Colonic mucosa (tissue), 4 donors: ENCODE measurements at regions not wholly inside any gene's neighbourhood (a gene's known extent, or its start where the extent isn't known, plus 50 kb on each side); places are given as distances from the start of the nearest gene placed in this dataset.

Source experiments
- DNase-seq: peaks from one replicate; pipeline ENCODE4 v3.0.0-alpha.2; 2020
- H3K27ac ChIP-seq: fragments of 200-600 bp; one replicate; pipeline ENCODE4 v1.8.0; 2021
- H3K27me3 ChIP-seq: fragments of 200-600 bp; one replicate; pipeline ENCODE4 v1.8.0; 2021
- H3K36me3 ChIP-seq: fragments of 200-600 bp; one replicate; pipeline ENCODE4 v1.8.0; 2021
- H3K4me1 ChIP-seq: fragments of 200-600 bp; one replicate; pipeline ENCODE4 v1.8.0; 2021; ENCODE audit warnings: mild to moderate bottlenecking
- H3K4me3 ChIP-seq: fragments of 200-600 bp; one replicate; pipeline ENCODE4 v1.8.0; 2021
- H3K9ac ChIP-seq, 2 donors: one replicate each; pipeline ENCODE4 v1.7.0; 2013; ENCODE audit warnings: control low read depth in 2 of 2, low read depth in 2 of 2, low read length in 2 of 2
- H3K9me3 ChIP-seq: fragments of 200-600 bp; one replicate; pipeline ENCODE4 v1.8.0; 2021
- CTCF ChIP-seq: fragments of 200-600 bp; IDR thresholded peaks from one replicate; pipeline ENCODE4 v1.8.0; 2022; ENCODE audit warnings: antibody characterized with exemption, mild to moderate bottlenecking
- intact Hi-C: fragments of 100-400 bp; cut with DNase I; formaldehyde crosslinking; loops from one replicate; pipeline ENCODE4 v1.14.1; 2022
- donor health status: healthy.
- donor health status: DM: no; HTN: no; CAD: no.
- donor health status: DM: no; HTN: no; CAD: no.

GRCh38 chr6:98678481-98678880, 155.9 kb upstream of the POU3F2 start:
- no peak for TF ChIP-seq CTCF
- intact Hi-C loops: no loop called here

GRCh38 chr6:98686008-98686601, 148.3 kb upstream of the POU3F2 start:
- H3K27ac ChIP-seq: no peak overlapping the region
- no peaks in the 10 kb centered on the region for H3K4me1 ChIP-seq
- no peaks in the 10 kb centered on the region for H3K9me3 ChIP-seq
- TF ChIP-seq CTCF: no peak
- no peak for DNase-seq
- no peak overlapping the region for H3K4me3 ChIP-seq
- H3K27me3 ChIP-seq: no peaks in the 10 kb centered on the region
- H3K9ac ChIP-seq: no peak overlapping the region
- intact Hi-C loops: no loop called here
- H3K36me3 ChIP-seq: no peaks in the 10 kb centered on the region

More at GRCh38 chr6:98678481-98678880, 155.9 kb upstream of the POU3F2 start:
- Histone ChIP-seq H3K4me3 (no peak overlapping the region), H3K27ac (no peak overlapping the region), H3K9ac (no peak overlapping the region), H3K36me3 (no peaks in the 10 kb centered on the region), H3K27me3 (no peaks in the 10 kb centered on the region), H3K4me1 (no peaks in the 10 kb centered on the region), H3K9me3 (no peaks in the 10 kb centered on the region)
- no peak for DNase-seq

- intact Hi-C loops: no loop called here
- TF ChIP-seq CTCF: no peak
- H3K9me3 ChIP-seq: no peaks in the 10 kb centered on the region
- no peak overlapping the region for H3K9ac ChIP-seq
- H3K36me3 ChIP-seq: no peaks in the 10 kb centered on the region
- no peak overlapping the region for H3K27ac ChIP-seq
- H3K27me3 ChIP-seq: no peaks in the 10 kb centered on the region
- H3K4me3 ChIP-seq: no peak overlapping the region
- no peak for DNase-seq
- no peaks in the 10 kb centered on the region for H3K4me1 ChIP-seq
Measured at GRCh38 chr6:98687752-98688151, 146.6 kb upstream of the POU3F2 start.

- Histone ChIP-seq H3K9me3 (no peaks in the 10 kb centered on the region), H3K27ac (no peak overlapping the region), H3K4me3 (no peak overlapping the region), H3K27me3 (no peaks in the 10 kb centered on the region), H3K4me1 (no peaks in the 10 kb centered on the region), H3K36me3 (no peaks in the 10 kb centered on the region), H3K9ac (no peak overlapping the region)
- intact Hi-C loops: no loop called here
- TF ChIP-seq CTCF: no peak
- no peak for DNase-seq
Measured at GRCh38 chr6:98695091-98695801, 139.1 kb upstream of the POU3F2 start.

GRCh38 chr6:98711380-98711779, 123.0 kb upstream of the POU3F2 start:
- Histone ChIP-seq H3K4me1 (no peaks in the 10 kb centered on the region), H3K9me3 (no peaks in the 10 kb centered on the region), H3K36me3 (no peaks in the 10 kb centered on the region), H3K27me3 (no peaks in the 10 kb centered on the region), H3K4me3 (no peak overlapping the region), H3K27ac (no peak overlapping the region), H3K9ac (no peak overlapping the region)
- intact Hi-C loops: no loop called here
- DNase-seq: no peak
- TF ChIP-seq CTCF: no peak
